IMR-90 (cell line): ENCODE measurements at regions not wholly inside any gene's neighbourhood (a gene's known extent, or its start where the extent isn't known, plus 50 kb on each side); places are given as distances from the start of the nearest gene placed in this dataset.

ENCODE experiments used
- ATAC-seq: fragments of 200-7000 bp; cut with Tn5 transposase; 2 replicates; pipeline ENCODE4 v1.9.1; 2020; ENCODE audit warnings: low read depth, mild to moderate bottlenecking, moderate library complexity
- BruUV-seq: library from RNA; stranded (reverse); fragments of 400-500 nt; replicated peaks from 2 replicates; lab custom pipeline; 2021; lab: Mats Ljungman, UMichigan
- CTCF ChIA-PET: fragments of 300-600 bp; formaldehyde crosslinking; extraction: SDS; loops from one replicate; lab custom pipeline; 2021; ENCODE audit warnings: antibody characterized with exemption; lab: Yijun Ruan, JAX
- POLR2A ChIA-PET: fragments of 300-600 bp; sonication (Branson Sonifier 250); formaldehyde crosslinking; loops from one replicate; lab custom pipeline; 2022; ENCODE audit warnings: antibody characterized with exemption; ENCODE audit not compliant: unreplicated experiment; lab: Charles Lee
- DNase-seq: peaks from one replicate; pipeline ENCODE4 v3.0.0; 2013
- H2AFZ ChIP-seq: replicated peaks from 2 replicates; pipeline ENCODE3; 2013; ENCODE audit warnings: low read length, mild to moderate bottlenecking; ENCODE audit not compliant: poor library complexity
- H2AK5ac ChIP-seq: 2 replicates; pipeline ENCODE4 v1.6.1; 2013; ENCODE audit warnings: low read depth, low read length, inconsistent platforms
- H2AK9ac ChIP-seq: replicated peaks from 2 replicates; pipeline ENCODE3; 2013; ENCODE audit warnings: mild to moderate bottlenecking, low read depth, low read length, moderate library complexity; ENCODE audit not compliant: poor library complexity
- H2BK120ac ChIP-seq: 2 replicates; pipeline ENCODE4 v1.6.1; 2013; ENCODE audit warnings: low read depth, low read length, inconsistent platforms
- H2BK15ac ChIP-seq: 3 replicates; pipeline ENCODE4 v1.6.1; 2013; ENCODE audit warnings: low read depth, low read length, inconsistent platforms
- H2BK20ac ChIP-seq: 2 replicates; pipeline ENCODE4 v1.6.1; 2013; ENCODE audit warnings: low read depth, mild to moderate bottlenecking, inconsistent platforms, low read length, moderate library complexity
- H2BK5ac ChIP-seq: 2 replicates; pipeline ENCODE4 v1.6.1; 2013; ENCODE audit warnings: mild to moderate bottlenecking, low read depth, low read length, inconsistent platforms; ENCODE audit not compliant: poor library complexity, severe bottlenecking
- H3K14ac ChIP-seq: replicated peaks from 2 replicates; pipeline ENCODE4 v1.6.1; 2013; ENCODE audit warnings: low read depth, low read length, inconsistent platforms
- H3K18ac ChIP-seq: 2 replicates; pipeline ENCODE4 v1.6.1; 2013; ENCODE audit warnings: low read depth, low read length, control low read depth
- H3K23ac ChIP-seq: 2 replicates; pipeline ENCODE4 v1.6.1; 2013; ENCODE audit warnings: low read depth, low read length, inconsistent platforms
- H3K27ac ChIP-seq: 2 replicates; pipeline ENCODE4 v1.5.1; 2013; ENCODE audit warnings: mild to moderate bottlenecking, control low read depth, low read length; ENCODE audit not compliant: insufficient read depth
- H3K27me3 ChIP-seq: 2 replicates; pipeline ENCODE4 v1.6.1; 2013; ENCODE audit warnings: low read length; ENCODE audit not compliant: control insufficient read depth, insufficient read depth
- H3K36me3 ChIP-seq: 2 replicates; pipeline ENCODE4 v1.6.1; 2013; ENCODE audit warnings: low read length, mixed read lengths; ENCODE audit not compliant: control insufficient read depth, insufficient read depth
- H3K4ac ChIP-seq: 2 replicates; pipeline ENCODE4 v1.6.1; 2013; ENCODE audit warnings: low read depth, low read length, inconsistent platforms
- H3K4me1 ChIP-seq: 2 replicates; pipeline ENCODE4 v1.6.1; 2013; ENCODE audit warnings: low read length, mixed read lengths; ENCODE audit not compliant: control insufficient read depth, insufficient read depth
- H3K4me2 ChIP-seq: 2 replicates; pipeline ENCODE4 v1.6.1; 2013; ENCODE audit warnings: low read depth, mild to moderate bottlenecking, control low read depth, low read length, moderate library complexity
- H3K4me3 ChIP-seq: 2 replicates; pipeline ENCODE4 v1.5.1; 2013; ENCODE audit warnings: low read depth, mild to moderate bottlenecking, control low read depth, low read length, moderate library complexity; ENCODE audit not compliant: insufficient read depth
- H3K56ac ChIP-seq: 2 replicates; pipeline ENCODE4 v1.6.1; 2013; ENCODE audit warnings: low read length, inconsistent platforms; ENCODE audit not compliant: insufficient read depth; ENCODE audit errors: extremely low read depth
- H3K79me1 ChIP-seq, 2 experiments: 2 replicates each; pipeline ENCODE4 v1.6.1; 2013; ENCODE audit warnings: low read length in 2 of 2, inconsistent platforms in 1 of 2, low read depth in 1 of 2
- H3K9ac ChIP-seq: 2 replicates; pipeline ENCODE4 v1.6.1; 2013; ENCODE audit warnings: low read depth, low read length, control low read depth
- H3K9me1 ChIP-seq: 2 replicates; pipeline ENCODE4 v1.6.1; 2013; ENCODE audit warnings: low read length, inconsistent platforms; ENCODE audit not compliant: insufficient read depth
- H3K9me3 ChIP-seq: 2 replicates; pipeline ENCODE4 v1.6.1; 2013; ENCODE audit warnings: low read length; ENCODE audit not compliant: control insufficient read depth, insufficient read depth
- H4K20me1 ChIP-seq: 2 replicates; pipeline ENCODE4 v1.6.1; 2013; ENCODE audit warnings: low read length, inconsistent platforms; ENCODE audit not compliant: insufficient read depth
- H4K5ac ChIP-seq: 2 replicates; pipeline ENCODE4 v1.6.1; 2013; ENCODE audit warnings: mild to moderate bottlenecking, low read depth, low read length, control low read depth
- H4K8ac ChIP-seq, 2 experiments: 2 replicates each; pipeline ENCODE4 v1.6.1; 2013; ENCODE audit warnings: low read depth in 2 of 2, low read length in 2 of 2, control low read depth in 1 of 2, inconsistent platforms in 1 of 2
- H4K91ac ChIP-seq: 2 replicates; pipeline ENCODE4 v1.6.1; 2013; ENCODE audit warnings: low read depth, low read length, inconsistent platforms; ENCODE audit not compliant: insufficient read depth
- BHLHE40 ChIP-seq: fragments of 150-350 bp; IDR thresholded peaks from 2 replicates; pipeline ENCODE4 v1.6.1; 2016; ENCODE audit warnings: mild to moderate bottlenecking, low read depth, low read length
- CHD1 ChIP-seq: IDR thresholded peaks from 2 replicates; pipeline ENCODE4 v1.6.1; 2012; ENCODE audit warnings: low read depth, low read length, improper control_type of control experiment
- ELK1 ChIP-seq: fragments of 150-350 bp; IDR thresholded peaks from 2 replicates; pipeline ENCODE4 v1.6.1; 2016; ENCODE audit warnings: low read depth, mild to moderate bottlenecking, low read length, moderate library complexity, borderline replicate concordance
- MAZ ChIP-seq: IDR thresholded peaks from 2 replicates; pipeline ENCODE4 v1.6.1; 2012; ENCODE audit warnings: low read depth, mild to moderate bottlenecking, low read length, improper control_type of control experiment, moderate library complexity, borderline replicate concordance
- MXI1 ChIP-seq: IDR thresholded peaks from 2 replicates; pipeline ENCODE4 v1.6.1; 2012; ENCODE audit warnings: low read depth, mild to moderate bottlenecking, low read length, moderate library complexity, borderline replicate concordance
- RCOR1 ChIP-seq: IDR thresholded peaks from 2 replicates; pipeline ENCODE4 v1.6.1; 2012; ENCODE audit warnings: mild to moderate bottlenecking, low read length, improper control_type of control experiment; ENCODE audit not compliant: insufficient replicate concordance
- WGBS, 2 experiments: methylation state at CpG; one replicate each; pipeline versions ENCODE4 v1.1.5 to v1.1.7; 2013; ENCODE audit warnings: missing lambda C conversion rate in 2 of 2; ENCODE audit not compliant: insufficient read length in 1 of 2; ENCODE audit errors: extremely low coverage in 2 of 2; 5-methylcytosine and 5-hydroxymethylcytosine counted together
- dilution Hi-C: fragments of 300-500 bp; cut with HindIII; formaldehyde crosslinking; loops from one replicate; pipeline ENCODE4 v1.14.3; 2018; ENCODE audit warnings: low sequenced_read_pairs; ENCODE audit not compliant: unreplicated experiment
- in situ Hi-C: fragments of 300-500 bp; cut with MboI; formaldehyde crosslinking; loops from 3 replicates; pipeline ENCODE4 v1.14.3; 2019; ENCODE audit warnings: low sequenced_read_pairs, inconsistent platforms, mixed read lengths
- intact Hi-C: fragments of 100-400 bp; cut with micrococcal nuclease; formaldehyde crosslinking; loops from 2 replicates; pipeline ENCODE4 v1.10.0; 2022

GRCh38 chr7:85699482-85699881 lies 512.6 kb upstream of the SEMA3D start:
- no peak for DNase-seq
- intact Hi-C loops (no loop called here), in situ Hi-C loops (no loop called here)

More at GRCh38 chr7:85699482-85699881, 512.6 kb upstream of the SEMA3D start:
- Histone ChIP-seq H3K79me1 (no peaks in the 10 kb centered on the region), H3K9me1 (no peaks in the 10 kb centered on the region), H3K36me3 (no peaks in the 10 kb centered on the region), H3K4me2 (no peak overlapping the region), H3K9me3 (no peaks in the 10 kb centered on the region), H2BK20ac (no peak overlapping the region), H3K4me1 (no peaks in the 10 kb centered on the region; the same call in 1 of the 2 replicates), H3K23ac (no peak overlapping the region), H2BK5ac (no peak overlapping the region), H4K5ac (no peak overlapping the region), H4K91ac (no peak overlapping the region), H2AK5ac (no peak overlapping the region), H3K18ac (no peak overlapping the region), H4K20me1 (no peaks in the 10 kb centered on the region), H2BK120ac (no peak overlapping the region), H3K27ac (no peak overlapping the region), H3K14ac (no peak overlapping the region), H4K8ac (no peak overlapping the region), H3K27me3 (no peaks in the 10 kb centered on the region), H2BK15ac (no peak overlapping the region), H3K9ac (no peak overlapping the region), H2AFZ (no peak overlapping the region), H3K56ac (no peak overlapping the region), H2AK9ac (no peak overlapping the region), H3K4me3 (no peak overlapping the region), H3K4ac (no peak overlapping the region)
- no peak for TF ChIP-seq BHLHE40
- TF ChIP-seq ELK1: no peak
- TF ChIP-seq MXI1: no peak
- no peak for TF ChIP-seq MAZ
- no peak for TF ChIP-seq CHD1
- TF ChIP-seq RCOR1: no peak
- dilution Hi-C loops: no loop called here
- ATAC-seq: no peak
- BruUV-seq: no TSS peak
- no CpG with 5 or more reads among the region's 2 CpGs for WGBS, 2 experiments
- ChIA-PET CTCF (interaction anchor here (0.5 kb wide), 1 partner anchor 79 kb away, joined by 3 read pairs; no protein-coding TSS in a partner anchor), POLR2A (no interaction called here)
